ENCODE measurements at regions not wholly inside any gene's neighbourhood (a gene's known extent, or its start where the extent isn't known, plus 50 kb on each side); places are given as distances from the start of the nearest gene placed in this dataset.
"Not testable (repeated sequence)": the region's sequence is repeated elsewhere in the genome, so short reads cannot be mapped to it uniquely, and the experiment has no call there.

DNA sequence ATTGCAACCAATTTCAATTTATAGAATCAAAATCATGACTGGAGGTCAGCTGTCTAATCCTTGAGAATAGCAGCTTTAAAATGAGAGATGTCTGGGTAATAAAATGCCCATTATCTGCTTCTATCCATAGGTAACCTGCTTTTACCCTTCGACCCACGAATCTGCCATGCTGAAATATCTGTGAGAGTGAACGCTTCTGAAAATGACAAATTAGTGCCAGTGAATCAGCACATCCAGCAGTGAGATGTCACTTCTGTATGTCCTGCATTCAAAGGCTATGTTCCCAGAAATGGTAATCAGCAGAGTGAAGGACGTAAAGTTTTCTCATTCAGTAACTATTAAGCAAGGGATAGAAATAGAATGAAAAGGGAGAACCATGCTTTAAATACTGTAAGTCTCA, 532.4 kb upstream of the ITGA1 start:
- no peak overlapping the region for H3K4me3 ChIP-seq (ENCODE audit: low read length)
- H3K36me3 ChIP-seq (ENCODE audit: insufficient read depth, low read length): no peaks in the 10 kb centered on the region
- no peaks in the 10 kb centered on the region for H3K9me3 ChIP-seq (ENCODE audit: low read length)
- no peaks in the 10 kb centered on the region for H3K27me3 ChIP-seq (ENCODE audit: insufficient read depth, low read length)
- peaks cover 8% of the 10 kb centered on the region for H3K4me1 ChIP-seq (ENCODE audit: insufficient read depth, low read length)
- H2AFZ ChIP-seq (ENCODE audit: low read depth, low read length): no peak overlapping the region

DNA sequence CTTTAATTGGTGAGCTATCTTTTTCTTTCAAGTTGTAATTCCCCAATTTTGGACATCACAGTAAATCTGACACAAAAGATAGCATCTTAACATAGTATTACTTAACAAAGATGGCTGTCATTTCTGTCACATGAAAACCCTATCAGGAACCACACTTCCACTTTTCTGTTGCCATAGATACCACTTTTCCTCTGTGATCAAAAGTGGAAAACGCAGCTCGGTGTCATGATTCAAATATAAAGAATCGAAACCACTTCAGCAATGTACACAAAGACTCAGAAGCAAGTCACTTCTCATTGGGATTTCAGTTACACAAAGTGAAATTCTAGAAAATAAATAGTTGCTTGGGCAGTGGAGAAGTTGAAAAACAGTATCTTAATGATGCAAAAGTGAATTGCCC, 524.9 kb upstream of the ITGA1 start:
- H3K9me3 ChIP-seq (ENCODE audit: low read length): no peaks in the 10 kb centered on the region
- H3K36me3 ChIP-seq (ENCODE audit: insufficient read depth, low read length): no peaks in the 10 kb centered on the region
- H3K27me3 ChIP-seq (ENCODE audit: insufficient read depth, low read length): no peaks in the 10 kb centered on the region
- H3K4me3 ChIP-seq (ENCODE audit: low read length): no peak overlapping the region
- H3K4me1 ChIP-seq (ENCODE audit: insufficient read depth, low read length): peaks cover 6% of the 10 kb centered on the region
- H2AFZ ChIP-seq (ENCODE audit: low read depth, low read length): peak overlapping the region; percentile 17

DNA sequence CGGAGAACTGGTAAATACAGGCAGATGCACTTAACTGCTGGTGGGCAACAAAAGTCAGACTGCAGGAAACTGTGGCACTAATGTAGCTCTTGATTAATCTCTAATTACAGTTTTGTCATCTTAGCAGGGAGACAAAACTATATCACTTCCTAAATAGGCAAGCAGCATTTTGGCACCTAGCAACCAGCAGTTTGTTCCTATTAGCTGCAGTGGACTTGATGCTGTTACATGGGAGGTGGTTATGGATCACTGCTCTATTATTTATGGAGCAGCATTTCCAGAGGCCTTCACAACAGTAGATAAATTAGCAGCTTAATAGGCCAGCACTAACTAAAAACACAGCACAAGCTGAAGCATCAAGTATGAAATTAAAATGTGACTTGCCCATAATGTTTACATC, 518.3 kb upstream of the ITGA1 start:
- H3K4me1 ChIP-seq (ENCODE audit: insufficient read depth, low read length): peaks cover 10% of the 10 kb centered on the region
- H3K36me3 ChIP-seq (ENCODE audit: insufficient read depth, low read length): no peaks in the 10 kb centered on the region
- no peaks in the 10 kb centered on the region for H3K9me3 ChIP-seq (ENCODE audit: low read length)
- peaks cover 11% of the 10 kb centered on the region for H3K27me3 ChIP-seq (ENCODE audit: insufficient read depth, low read length)
- peak overlapping the region; percentile 13 for H3K4me3 ChIP-seq (ENCODE audit: low read length)
- H2AFZ ChIP-seq (ENCODE audit: low read depth, low read length): no peak overlapping the region

GRCh38 chr5:52269859-52270258, 517.9 kb upstream of the ITGA1 start:
- Histone ChIP-seq H3K36me3 (ENCODE audit: insufficient read depth, low read length) (no peaks in the 10 kb centered on the region), H2AFZ (ENCODE audit: low read depth, low read length) (no peak overlapping the region), H3K9me3 (ENCODE audit: low read length) (no peaks in the 10 kb centered on the region), H3K4me3 (ENCODE audit: low read length) (peak overlapping the region; percentile 13), H3K4me1 (ENCODE audit: insufficient read depth, low read length) (peaks cover 10% of the 10 kb centered on the region), H3K27me3 (ENCODE audit: insufficient read depth, low read length) (peaks cover 11% of the 10 kb centered on the region)

DNA sequence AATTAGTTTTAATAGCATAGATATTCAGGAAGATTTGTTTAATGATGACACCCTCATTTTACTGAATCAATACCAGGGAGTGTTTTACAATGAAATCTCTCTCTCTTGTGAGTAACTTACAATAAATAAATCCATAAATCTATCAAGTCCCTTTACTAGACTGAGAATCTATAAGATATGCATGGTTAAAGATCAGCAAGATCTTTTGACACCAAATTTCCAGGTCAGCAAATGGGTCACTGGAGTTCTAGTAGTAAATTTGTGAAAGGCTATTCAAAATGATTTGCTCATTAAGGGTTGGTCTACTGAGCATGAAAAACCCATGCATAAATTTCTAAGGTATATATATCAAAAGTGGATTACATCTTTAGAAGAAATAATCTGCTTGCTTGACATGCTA, 512.1 kb upstream of the ITGA1 start:
- H3K4me1 ChIP-seq (ENCODE audit: insufficient read depth, low read length): peaks cover 3% of the 10 kb centered on the region
- no peaks in the 10 kb centered on the region for H3K36me3 ChIP-seq (ENCODE audit: insufficient read depth, low read length)
- no peaks in the 10 kb centered on the region for H3K9me3 ChIP-seq (ENCODE audit: low read length)
- no peak overlapping the region for H2AFZ ChIP-seq (ENCODE audit: low read depth, low read length)
- peaks cover 15% of the 10 kb centered on the region for H3K27me3 ChIP-seq (ENCODE audit: insufficient read depth, low read length)
- H3K4me3 ChIP-seq (ENCODE audit: low read length): no peak overlapping the region

GRCh38 chr5:52277101-52277500, 510.6 kb upstream of the ITGA1 start:
- no peaks in the 10 kb centered on the region for H3K36me3 ChIP-seq (ENCODE audit: insufficient read depth, low read length)
- H3K4me3 ChIP-seq (ENCODE audit: low read length): no peak overlapping the region
- no peaks in the 10 kb centered on the region for H3K9me3 ChIP-seq (ENCODE audit: low read length)
- no peak overlapping the region for H2AFZ ChIP-seq (ENCODE audit: low read depth, low read length)
- peaks cover 3% of the 10 kb centered on the region for H3K4me1 ChIP-seq (ENCODE audit: insufficient read depth, low read length)
- H3K27me3 ChIP-seq (ENCODE audit: insufficient read depth, low read length): peaks cover 13% of the 10 kb centered on the region

DNA sequence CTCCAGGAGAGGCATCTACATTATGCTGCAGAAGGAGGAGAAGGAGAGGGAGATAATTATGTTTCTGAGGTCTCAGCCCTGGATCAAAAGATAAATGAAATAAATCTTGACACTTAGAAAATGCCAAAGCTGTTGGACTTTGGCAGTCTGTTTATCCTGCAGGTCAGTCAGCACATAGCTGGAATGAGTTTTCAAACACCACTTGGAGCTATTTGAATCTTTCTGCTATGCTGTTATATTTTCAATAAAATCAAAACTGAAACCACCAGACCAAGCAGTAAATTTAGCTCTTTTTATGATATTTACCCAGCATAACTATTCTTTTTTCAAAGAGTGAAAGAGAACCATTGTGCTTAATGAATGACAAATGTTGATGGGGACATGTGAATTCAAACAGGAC, 505.1 kb upstream of the ITGA1 start:
- no peak overlapping the region for H2AFZ ChIP-seq (ENCODE audit: low read depth, low read length)
- H3K4me1 ChIP-seq (ENCODE audit: insufficient read depth, low read length): no peaks in the 10 kb centered on the region
- H3K4me3 ChIP-seq (ENCODE audit: low read length): no peak overlapping the region
- H3K27me3 ChIP-seq (ENCODE audit: insufficient read depth, low read length): no peaks in the 10 kb centered on the region
- no peaks in the 10 kb centered on the region for H3K36me3 ChIP-seq (ENCODE audit: insufficient read depth, low read length)
- no peaks in the 10 kb centered on the region for H3K9me3 ChIP-seq (ENCODE audit: low read length)

DNA sequence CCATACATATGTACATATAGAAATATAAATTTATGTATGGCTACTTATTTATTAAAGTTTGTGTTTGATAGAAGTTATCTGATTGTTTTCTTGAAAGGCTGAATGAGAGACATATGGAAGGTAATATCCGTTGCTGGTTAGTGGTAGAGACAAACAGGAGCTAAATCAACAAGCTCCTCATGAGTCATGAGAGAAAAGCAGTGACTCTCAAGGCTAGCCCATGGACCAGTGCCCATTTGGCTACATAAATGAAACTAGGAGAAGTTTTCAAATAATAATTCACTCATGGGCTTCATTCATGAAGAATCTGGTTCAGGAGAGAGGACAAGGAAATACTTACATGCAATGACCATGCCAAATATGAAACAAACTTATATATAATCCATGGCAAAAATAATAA, 504.5 kb upstream of the ITGA1 start:
- no peak overlapping the region for H2AFZ ChIP-seq (ENCODE audit: low read depth, low read length)
- H3K4me3 ChIP-seq (ENCODE audit: low read length): no peak overlapping the region
- H3K9me3 ChIP-seq (ENCODE audit: low read length): no peaks in the 10 kb centered on the region
- H3K27me3 ChIP-seq (ENCODE audit: insufficient read depth, low read length): no peaks in the 10 kb centered on the region
- no peaks in the 10 kb centered on the region for H3K4me1 ChIP-seq (ENCODE audit: insufficient read depth, low read length)
- H3K36me3 ChIP-seq (ENCODE audit: insufficient read depth, low read length): no peaks in the 10 kb centered on the region

GRCh38 chr5:52300703-52301372, 486.9 kb upstream of the ITGA1 start:
- Histone ChIP-seq H2AFZ (ENCODE audit: low read depth, low read length) (no peak overlapping the region), H3K4me3 (ENCODE audit: low read length) (no peak overlapping the region), H3K4me1 (ENCODE audit: insufficient read depth, low read length) (no peaks in the 10 kb centered on the region), H3K27me3 (ENCODE audit: insufficient read depth, low read length) (no peaks in the 10 kb centered on the region), H3K36me3 (ENCODE audit: insufficient read depth, low read length) (no peaks in the 10 kb centered on the region), H3K9me3 (ENCODE audit: low read length) (peaks cover 6% of the 10 kb centered on the region)

- not testable (repeated sequence) for H3K4me1 ChIP-seq (ENCODE audit: insufficient read depth, low read length); H3K9me3 ChIP-seq (ENCODE audit: low read length); H3K36me3 ChIP-seq (ENCODE audit: insufficient read depth, low read length); H2AFZ ChIP-seq (ENCODE audit: low read depth, low read length); H3K4me3 ChIP-seq (ENCODE audit: low read length); H3K27me3 ChIP-seq (ENCODE audit: insufficient read depth, low read length)
Observed at GRCh38 chr5:52304816-52305215, 482.9 kb upstream of the ITGA1 start.

DNA sequence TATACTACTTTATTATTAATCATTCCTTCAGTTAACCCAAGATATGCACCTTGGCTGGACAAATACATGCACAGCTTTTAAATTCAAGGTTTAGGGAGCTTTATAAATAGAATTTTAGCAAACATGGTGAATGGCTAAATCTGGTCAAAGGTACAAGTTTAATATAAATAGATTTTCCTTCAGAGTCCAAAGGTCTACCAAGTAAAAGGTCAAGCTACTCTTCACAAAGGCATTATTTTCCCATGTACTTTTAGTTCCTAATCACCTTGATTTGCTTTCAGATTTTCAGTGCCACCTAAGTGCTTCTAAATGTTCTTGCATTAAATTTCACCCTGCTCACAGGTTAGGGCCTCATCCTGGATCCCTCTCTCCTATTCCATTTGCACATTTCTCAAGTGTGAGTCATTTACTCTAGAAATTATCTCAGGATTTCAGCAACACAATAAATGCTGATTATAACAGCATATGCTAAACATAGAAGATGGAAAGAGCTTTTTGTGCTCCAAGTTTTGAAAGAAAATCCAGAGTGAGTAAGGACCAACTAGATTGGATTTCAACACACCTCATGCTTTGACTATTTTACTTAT, 459.4 kb upstream of the ITGA1 start:
- no peaks in the 10 kb centered on the region for H3K27me3 ChIP-seq (ENCODE audit: insufficient read depth, low read length)
- H3K4me1 ChIP-seq (ENCODE audit: insufficient read depth, low read length): peaks cover 4% of the 10 kb centered on the region
- no peaks in the 10 kb centered on the region for H3K36me3 ChIP-seq (ENCODE audit: insufficient read depth, low read length)
- no peak overlapping the region for H2AFZ ChIP-seq (ENCODE audit: low read depth, low read length)
- H3K9me3 ChIP-seq (ENCODE audit: low read length): no peaks in the 10 kb centered on the region
- no peak overlapping the region for H3K4me3 ChIP-seq (ENCODE audit: low read length)

GRCh38 chr5:52331725-52332124, 456.0 kb upstream of the ITGA1 start:
- Histone ChIP-seq H3K4me3 (ENCODE audit: low read length) (no peak overlapping the region), H3K27me3 (ENCODE audit: insufficient read depth, low read length) (no peaks in the 10 kb centered on the region), H3K9me3 (ENCODE audit: low read length) (no peaks in the 10 kb centered on the region), H2AFZ (ENCODE audit: low read depth, low read length) (no peak overlapping the region), H3K4me1 (ENCODE audit: insufficient read depth, low read length) (peaks cover 4% of the 10 kb centered on the region), H3K36me3 (ENCODE audit: insufficient read depth, low read length) (no peaks in the 10 kb centered on the region)

DNA sequence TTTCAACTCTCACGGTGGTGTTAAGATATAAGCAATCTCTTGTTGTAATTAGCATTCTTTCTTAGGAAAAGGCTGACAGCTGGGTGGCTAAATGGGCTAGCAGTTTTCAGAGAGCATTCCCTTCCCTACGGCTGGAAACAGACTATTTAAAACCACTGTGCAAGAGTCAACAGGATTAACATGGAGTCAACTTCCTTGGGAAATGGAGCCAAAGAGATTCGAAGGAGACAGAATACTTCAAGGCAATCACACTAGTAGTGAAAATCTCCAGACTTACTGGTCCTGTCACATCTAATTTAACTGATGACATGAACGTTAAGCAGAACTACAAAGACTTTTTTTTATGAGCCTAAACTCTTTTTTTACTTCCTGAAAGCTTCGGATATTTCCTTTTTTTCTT, 453.3 kb upstream of the ITGA1 start:
- Histone ChIP-seq H3K4me1 (ENCODE audit: insufficient read depth, low read length) (peaks cover 4% of the 10 kb centered on the region), H3K27me3 (ENCODE audit: insufficient read depth, low read length) (no peaks in the 10 kb centered on the region), H3K36me3 (ENCODE audit: insufficient read depth, low read length) (no peaks in the 10 kb centered on the region)

GRCh38 chr5:52339285-52339684, 448.4 kb upstream of the ITGA1 start:
- H3K9me3 ChIP-seq (ENCODE audit: low read length): no peaks in the 10 kb centered on the region
- no peaks in the 10 kb centered on the region for H3K36me3 ChIP-seq (ENCODE audit: insufficient read depth, low read length)

More for the DNA sequence above, 453.3 kb upstream of the ITGA1 start:
- Histone ChIP-seq H3K9me3 (ENCODE audit: low read length) (no peaks in the 10 kb centered on the region), H3K4me3 (ENCODE audit: low read length) (no peak overlapping the region), H2AFZ (ENCODE audit: low read depth, low read length) (no peak overlapping the region)

More at GRCh38 chr5:52339285-52339684, 448.4 kb upstream of the ITGA1 start:
- Histone ChIP-seq H3K4me1 (ENCODE audit: insufficient read depth, low read length) (no peaks in the 10 kb centered on the region), H3K4me3 (ENCODE audit: low read length) (no peak overlapping the region), H3K27me3 (ENCODE audit: insufficient read depth, low read length) (no peaks in the 10 kb centered on the region), H2AFZ (ENCODE audit: low read depth, low read length) (no peak overlapping the region)

Measured in neuron (in vitro differentiated cells).